Urinary bladder (tissue), 3 donors: ENCODE measurements at regions not wholly inside any gene's neighbourhood (a gene's known extent, or its start where the extent isn't known, plus 50 kb on each side); places are given as distances from the start of the nearest gene placed in this dataset.

Experiments
- DNase-seq: peaks from one replicate; pipeline ENCODE4 v3.0.0-alpha.2; 2015; ENCODE audit errors: extremely low spot score
- H3K27ac ChIP-seq: one replicate; pipeline ENCODE4 v1.5.1; 2013; ENCODE audit warnings: low read depth, mild to moderate bottlenecking, moderate library complexity
- H3K36me3 ChIP-seq: one replicate; pipeline ENCODE4 v1.6.1; 2013; ENCODE audit warnings: mild to moderate bottlenecking, moderate library complexity; ENCODE audit not compliant: insufficient read depth
- H3K4me1 ChIP-seq: one replicate; pipeline ENCODE4 v1.6.1; 2013; ENCODE audit warnings: mild to moderate bottlenecking, moderate library complexity; ENCODE audit not compliant: insufficient read depth
- H3K4me3 ChIP-seq: one replicate; pipeline ENCODE4 v1.5.1; 2013; ENCODE audit warnings: low read depth, low read length
- WGBS: extraction: QIAGEN DNeasy Blood & Tissue Kit; methylation state at CpG from one replicate; pipeline ENCODE4 v1.1.7; 2013; 5-methylcytosine and 5-hydroxymethylcytosine counted together
- donor health status: healthy with polysubstance abuse.
- donor health status: healthy.

- 80% methylated on average over 7 of the region's 7 CpGs for WGBS
- no peak overlapping the region for H3K27ac ChIP-seq
- no peak overlapping the region for H3K4me3 ChIP-seq
- H3K4me1 ChIP-seq: no peaks in the 10 kb centered on the region
- DNase-seq: no peak
- no peaks in the 10 kb centered on the region for H3K36me3 ChIP-seq
Measured at GRCh38 chr18:45303026-45303425, 312.2 kb upstream of the SLC14A2 start.

- Histone ChIP-seq H3K4me1 (no peaks in the 10 kb centered on the region), H3K4me3 (no peak overlapping the region), H3K36me3 (no peaks in the 10 kb centered on the region), H3K27ac (no peak overlapping the region)
- WGBS: 85% methylated on average over 1 of the region's 1 CpG
- DNase-seq: no peak
Measured at GRCh38 chr18:45304558-45304957, 310.7 kb upstream of the SLC14A2 start.

- Histone ChIP-seq H3K4me1 (no peaks in the 10 kb centered on the region), H3K36me3 (no peaks in the 10 kb centered on the region), H3K4me3 (no peak overlapping the region), H3K27ac (no peak overlapping the region)
- 88% methylated on average over 9 of the region's 9 CpGs for WGBS
- DNase-seq: no peak
Measured at GRCh38 chr18:45312555-45313126, 302.6 kb upstream of the SLC14A2 start.

- H3K4me3 ChIP-seq: no peak overlapping the region
- no peaks in the 10 kb centered on the region for H3K36me3 ChIP-seq
- no peaks in the 10 kb centered on the region for H3K4me1 ChIP-seq
- no peak overlapping the region for H3K27ac ChIP-seq
- 87% methylated on average over 3 of the region's 3 CpGs for WGBS
- no peak for DNase-seq
Measured at GRCh38 chr18:45316127-45316526, 299.1 kb upstream of the SLC14A2 start.

- WGBS: 84% methylated on average over 10 of the region's 10 CpGs
- DNase-seq: no peak
- H3K27ac ChIP-seq: no peak overlapping the region
- no peak overlapping the region for H3K4me3 ChIP-seq
- no peaks in the 10 kb centered on the region for H3K4me1 ChIP-seq
- H3K36me3 ChIP-seq: no peaks in the 10 kb centered on the region
Measured at GRCh38 chr18:45317948-45318640, 297.2 kb upstream of the SLC14A2 start.

GRCh38 chr18:45320724-45321123 lies 294.6 kb upstream of the SLC14A2 start:
- H3K36me3 ChIP-seq: no peaks in the 10 kb centered on the region
- 76% methylated on average over 3 of the region's 3 CpGs for WGBS
- no peak overlapping the region for H3K27ac ChIP-seq
- H3K4me1 ChIP-seq: no peaks in the 10 kb centered on the region
- no peak overlapping the region for H3K4me3 ChIP-seq
- DNase-seq: no peak

GRCh38 chr18:45321520-45321919 lies 293.8 kb upstream of the SLC14A2 start:
- H3K27ac ChIP-seq: no peak overlapping the region
- no peak for DNase-seq
- 68% methylated on average over 8 of the region's 8 CpGs for WGBS
- no peaks in the 10 kb centered on the region for H3K4me1 ChIP-seq
- H3K4me3 ChIP-seq: no peak overlapping the region
- H3K36me3 ChIP-seq: no peaks in the 10 kb centered on the region

GRCh38 chr18:45322343-45322742 lies 292.9 kb upstream of the SLC14A2 start:
- no peak for DNase-seq
- no peaks in the 10 kb centered on the region for H3K36me3 ChIP-seq
- H3K27ac ChIP-seq: no peak overlapping the region
- no peak overlapping the region for H3K4me3 ChIP-seq
- 95% methylated on average over 4 of the region's 4 CpGs for whole genome bisulfite sequencing
- H3K4me1 ChIP-seq: no peaks in the 10 kb centered on the region

- Histone ChIP-seq H3K4me3 (no peak overlapping the region), H3K36me3 (no peaks in the 10 kb centered on the region), H3K4me1 (no peaks in the 10 kb centered on the region), H3K27ac (no peak overlapping the region)
- WGBS: 63% methylated on average over 3 of the region's 3 CpGs
- no peak for DNase-seq
Measured at GRCh38 chr18:45324101-45324494, 291.2 kb upstream of the SLC14A2 start.

- no peaks in the 10 kb centered on the region for H3K4me1 ChIP-seq
- no peaks in the 10 kb centered on the region for H3K36me3 ChIP-seq
- no peak overlapping the region for H3K27ac ChIP-seq
- DNase-seq: no peak
- H3K4me3 ChIP-seq: no peak overlapping the region
- 45% methylated on average over 10 of the region's 10 CpGs for WGBS
Measured at GRCh38 chr18:45324495-45325113, 290.7 kb upstream of the SLC14A2 start.

GRCh38 chr18:45325778-45326177 lies 289.5 kb upstream of the SLC14A2 start:
- Histone ChIP-seq H3K27ac (no peak overlapping the region), H3K4me1 (no peaks in the 10 kb centered on the region), H3K4me3 (no peak overlapping the region), H3K36me3 (no peaks in the 10 kb centered on the region)
- no peak for DNase-seq
- 92% methylated on average over 1 of the region's 1 CpG for WGBS

GRCh38 chr18:45326505-45326904 lies 288.8 kb upstream of the SLC14A2 start:
- WGBS: 89% methylated on average over 2 of the region's 2 CpGs
- no peak overlapping the region for H3K4me3 ChIP-seq
- H3K36me3 ChIP-seq: no peaks in the 10 kb centered on the region
- DNase-seq: no peak
- no peaks in the 10 kb centered on the region for H3K4me1 ChIP-seq
- no peak overlapping the region for H3K27ac ChIP-seq

- Histone ChIP-seq H3K4me1 (no peaks in the 10 kb centered on the region), H3K4me3 (no peak overlapping the region), H3K36me3 (no peaks in the 10 kb centered on the region), H3K27ac (no peak overlapping the region)
- 68% methylated on average over 2 of the region's 2 CpGs for WGBS
- DNase-seq: no peak
Measured at GRCh38 chr18:45328296-45328695, 287.0 kb upstream of the SLC14A2 start.

- DNase-seq: no peak
- no peaks in the 10 kb centered on the region for H3K36me3 ChIP-seq
- no peak overlapping the region for H3K27ac ChIP-seq
- H3K4me1 ChIP-seq: no peaks in the 10 kb centered on the region
- 52% methylated on average over 6 of the region's 6 CpGs for WGBS
- no peak overlapping the region for H3K4me3 ChIP-seq
Measured at GRCh38 chr18:45328811-45329210, 286.5 kb upstream of the SLC14A2 start.
